Adrenal gland (tissue), 9 donors: ENCODE measurements at regions not wholly inside any gene's neighbourhood (a gene's known extent, or its start where the extent isn't known, plus 50 kb on each side); places are given as distances from the start of the nearest gene placed in this dataset.

Experiments
- DNase-seq, 7 donors: peaks; one replicate each; pipeline ENCODE4 v3.0.0-alpha.2; 2019 to 2020
- H3K27ac ChIP-seq, 5 donors: fragments of 200-600 bp; sonication (generic) in 4 of 5; 1 replicate in 3 of 5; 2 replicates in 2 of 5; pipeline versions ENCODE4 v1.5.1 to v1.8.0; 2016 to 2020; ENCODE audit warnings: mild to moderate bottlenecking in 1 of 5
- H3K27me3 ChIP-seq: fragments of 200-600 bp; 2 replicates; pipeline ENCODE4 v1.8.0; 2021
- H3K36me3 ChIP-seq, 2 donors: fragments of 200-600 bp; replicated peaks in 1 of 2; 1 replicate in 1 of 2; 2 replicates in 1 of 2; pipeline versions ENCODE4 v1.5.1 to v1.8.0; 2018 to 2022
- H3K4me1 ChIP-seq, 2 donors: fragments of 200-600 bp; replicated peaks in 1 of 2; 1 replicate in 1 of 2; 2 replicates in 1 of 2; pipeline versions ENCODE4 v1.5.1 to v1.8.0; 2018 to 2021
- H3K4me3 ChIP-seq, 4 donors: fragments of 200-600 bp; sonication (generic) in 3 of 4; one replicate each; pipeline ENCODE4 v1.5.1; 2016 to 2018
- H3K9me3 ChIP-seq, 3 donors: fragments of 200-600 bp; sonication (generic) in 1 of 3; replicated peaks in 1 of 3; 1 replicate in 2 of 3; 2 replicates in 1 of 3; pipeline versions ENCODE4 v1.5.1 to v1.8.0; 2016 to 2021
- POLR2A ChIP-seq, 2 donors: fragments of 450-650 bp; IDR thresholded peaks; one replicate each; pipeline ENCODE4 v1.6.1; 2017; ENCODE audit warnings: antibody characterized with exemption in 2 of 2, mild to moderate bottlenecking in 2 of 2, moderate library complexity in 1 of 2
- WGBS, 4 donors: extraction: QIAGEN DNeasy Blood & Tissue Kit in 2 of 4; methylation state at CpG; one replicate each; pipeline versions ENCODE4 v1.1.5 to v1.1.7; 2013 to 2017; 5-methylcytosine and 5-hydroxymethylcytosine counted together
- intact Hi-C, 2 donors: fragments of 100-400 bp; cut with DNase I; formaldehyde crosslinking; loops; one replicate each; pipeline versions ENCODE4 v1.14.1 to v1.15.0; 2022 to 2023
- TF ChIP-seq, protein P1 (sequence below), 6 experiments: fragments of 450-650 bp in 4 of 6; fragments of 200-600 bp in 2 of 6; sonication (generic) in 1 of 6; IDR thresholded peaks; 1 replicate in 5 of 6; 2 replicates in 1 of 6; pipeline versions ENCODE4 v1.5.1 to v1.8.0; 2016 to 2021; ENCODE audit warnings: antibody characterized with exemption in 6 of 6, mild to moderate bottlenecking in 2 of 6, moderate library complexity in 1 of 6
- donor health status: healthy with polysubstance abuse.
- donor health status: Bipolar disorder and iron deficiency.
- donor health status: DM: yes; HTN: yes; CAD: no.
- donor health status: DM: no; HTN: no; CAD: no.
- donor health status: DM: no; HTN: no; CAD: no.

DNA sequence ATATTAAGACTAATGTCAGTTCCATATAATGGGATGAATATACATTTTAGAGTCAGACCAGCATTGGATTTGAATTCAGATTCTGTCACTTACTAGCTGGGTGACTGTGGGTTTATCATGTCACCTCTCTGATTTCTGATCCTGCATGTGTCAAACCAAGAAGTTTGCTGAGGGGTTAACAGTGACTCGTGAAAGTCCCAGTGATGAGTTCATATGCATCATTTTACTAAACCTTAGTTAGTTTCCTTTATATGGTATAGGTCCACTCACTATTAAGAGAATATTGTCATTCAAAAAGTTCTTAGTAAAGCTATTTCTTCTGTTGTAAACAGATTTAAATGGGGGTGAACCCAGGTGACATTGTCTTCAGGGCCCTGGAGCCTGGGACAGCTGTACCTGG lies 102.3 kb downstream of the ZNF621 start:
- H3K9me3 ChIP-seq, result no peaks in the 10 kb centered on the region
- no peak overlapping the region for H3K4me3 ChIP-seq
- no peaks in the 10 kb centered on the region for H3K36me3 ChIP-seq
- no peak overlapping the region for H3K27ac ChIP-seq
- intact Hi-C loops, result no loop called here
- WGBS, 4 donors, result 50 to 77% (median 71%) methylated on average over 1 of the region's 1 CpG
- no peaks in the 10 kb centered on the region for H3K27me3 ChIP-seq
- no peak for DNase-seq
- no peaks in the 10 kb centered on the region for H3K4me1 ChIP-seq
- TF ChIP-seq, protein P1, sequence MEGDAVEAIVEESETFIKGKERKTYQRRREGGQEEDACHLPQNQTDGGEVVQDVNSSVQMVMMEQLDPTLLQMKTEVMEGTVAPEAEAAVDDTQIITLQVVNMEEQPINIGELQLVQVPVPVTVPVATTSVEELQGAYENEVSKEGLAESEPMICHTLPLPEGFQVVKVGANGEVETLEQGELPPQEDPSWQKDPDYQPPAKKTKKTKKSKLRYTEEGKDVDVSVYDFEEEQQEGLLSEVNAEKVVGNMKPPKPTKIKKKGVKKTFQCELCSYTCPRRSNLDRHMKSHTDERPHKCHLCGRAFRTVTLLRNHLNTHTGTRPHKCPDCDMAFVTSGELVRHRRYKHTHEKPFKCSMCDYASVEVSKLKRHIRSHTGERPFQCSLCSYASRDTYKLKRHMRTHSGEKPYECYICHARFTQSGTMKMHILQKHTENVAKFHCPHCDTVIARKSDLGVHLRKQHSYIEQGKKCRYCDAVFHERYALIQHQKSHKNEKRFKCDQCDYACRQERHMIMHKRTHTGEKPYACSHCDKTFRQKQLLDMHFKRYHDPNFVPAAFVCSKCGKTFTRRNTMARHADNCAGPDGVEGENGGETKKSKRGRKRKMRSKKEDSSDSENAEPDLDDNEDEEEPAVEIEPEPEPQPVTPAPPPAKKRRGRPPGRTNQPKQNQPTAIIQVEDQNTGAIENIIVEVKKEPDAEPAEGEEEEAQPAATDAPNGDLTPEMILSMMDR (IDR thresholded peaks at IDR 0.05), result no peak
- no peak for TF ChIP-seq POLR2A (IDR thresholded peaks at IDR 0.05)

DNA sequence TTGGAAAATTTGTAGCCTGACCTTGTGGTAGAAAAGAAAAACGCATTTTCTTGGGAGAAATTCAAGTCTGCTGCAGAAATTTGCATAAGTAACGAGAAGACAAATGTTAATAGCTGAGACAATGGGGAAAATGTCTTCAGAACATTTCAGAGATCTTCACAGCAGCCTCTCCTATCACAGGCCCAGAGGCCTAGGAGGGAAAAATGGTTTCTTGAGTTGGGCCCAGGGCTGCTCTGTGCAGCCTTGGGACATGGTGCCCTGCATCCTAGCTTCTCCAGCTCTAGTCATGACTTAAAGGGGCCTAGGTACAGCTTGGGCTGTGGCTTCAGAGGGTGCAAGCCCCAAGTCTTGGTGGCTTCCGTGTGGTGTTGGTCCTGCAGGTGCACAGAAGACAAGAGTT lies 104.2 kb downstream of the ZNF621 start:
- 72 to 84% (median 75%) methylated on average over 2 to 3 of the region's 3 CpGs for WGBS, 4 donors
- H3K9me3 ChIP-seq, result peaks cover 0 to 5% (median 0%) of the 10 kb centered on the region in 3 donors
- H3K27me3 ChIP-seq, result no peaks in the 10 kb centered on the region

DNA sequence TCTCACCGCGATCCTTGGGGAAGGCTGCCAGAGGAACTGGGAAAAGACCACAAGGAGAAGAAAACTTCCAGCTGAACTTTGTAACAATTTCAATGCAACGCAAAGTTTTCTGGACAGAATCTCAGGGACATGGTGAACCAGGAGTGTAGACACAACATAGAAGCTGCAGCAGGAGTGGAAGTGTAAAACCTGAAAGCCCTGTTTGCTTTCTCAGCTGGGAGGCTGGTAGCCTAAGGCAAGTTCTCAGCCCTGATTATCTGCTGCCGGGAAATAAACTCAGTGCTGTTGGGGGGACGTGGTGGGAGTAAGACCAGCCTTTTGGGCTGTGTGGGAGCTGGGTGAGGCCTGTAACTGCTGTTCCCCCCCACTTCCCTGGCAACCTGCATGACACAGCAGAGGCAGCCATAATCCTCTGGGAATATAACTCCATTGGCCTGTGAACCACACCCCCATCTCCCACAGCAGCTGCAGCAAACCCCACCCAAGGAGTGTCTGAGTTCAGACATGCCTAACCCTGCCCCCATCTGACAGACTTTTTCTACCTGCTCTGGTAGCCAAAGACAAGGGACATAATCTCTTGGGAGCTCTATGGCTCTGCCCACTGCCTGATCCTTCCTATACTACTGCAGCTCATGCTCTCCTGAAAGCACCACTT lies 106.7 kb downstream of the ZNF621 start:
- Histone ChIP-seq H3K36me3 (no peaks in the 10 kb centered on the region), H3K9me3 (peaks cover 0 to 5% (median 0%) of the 10 kb centered on the region in 3 donors), H3K27ac (no peak overlapping the region), H3K4me1 (no peaks in the 10 kb centered on the region), H3K27me3 (no peaks in the 10 kb centered on the region), H3K4me3 (no peak overlapping the region)
- 78 to 92% (median 86%) methylated on average over 5 of the region's 5 CpGs for whole genome bisulfite sequencing, 4 donors
- intact Hi-C loops, result no loop called here
- DNase-seq, result no peak
- TF ChIP-seq, protein P1 (IDR thresholded peaks at IDR 0.05), result no peak

More for the DNA sequence above, 104.2 kb downstream of the ZNF621 start:
- Histone ChIP-seq H3K4me1 (no peaks in the 10 kb centered on the region), H3K36me3 (no peaks in the 10 kb centered on the region), H3K27ac (no peak overlapping the region), H3K4me3 (no peak overlapping the region)
- intact Hi-C loops, result no loop called here
- DNase-seq, result no peak
- TF ChIP-seq, protein P1 (IDR thresholded peaks at IDR 0.05), result no peak
- no peak for TF ChIP-seq POLR2A (IDR thresholded peaks at IDR 0.05)

DNA sequence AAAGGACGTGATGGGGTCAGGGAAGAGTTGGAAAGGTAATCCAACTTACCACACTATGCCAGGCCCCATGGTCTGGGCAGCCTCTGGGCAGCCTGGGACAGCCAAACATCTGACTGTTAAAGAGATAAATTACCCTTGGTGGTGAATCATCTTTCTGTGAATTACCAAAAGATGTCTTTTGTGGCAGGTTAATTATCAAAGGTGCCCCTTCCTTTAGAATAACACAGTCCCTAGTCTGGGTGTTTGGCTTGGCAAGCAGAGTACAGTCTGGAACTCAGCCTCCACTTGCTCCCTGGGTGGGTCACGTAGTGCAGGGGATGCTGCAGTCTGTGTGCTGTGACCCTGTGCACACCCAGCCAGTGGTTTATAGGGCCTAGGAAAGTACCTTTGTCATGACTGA lies 113.1 kb downstream of the ZNF621 start:
- TF ChIP-seq, protein P1 (IDR thresholded peaks at IDR 0.05), result no peak
- no peak for TF ChIP-seq POLR2A (IDR thresholded peaks at IDR 0.05)
- Histone ChIP-seq H3K4me3 (no peak overlapping the region), H3K9me3 (no peaks in the 10 kb centered on the region), H3K36me3 (no peaks in the 10 kb centered on the region), H3K27ac (no peak overlapping the region), H3K4me1 (no peaks in the 10 kb centered on the region), H3K27me3 (no peaks in the 10 kb centered on the region)
- 69 to 82% (median 79%) methylated on average over 2 of the region's 2 CpGs for WGBS, 4 donors
- no peak for DNase-seq
- intact Hi-C loops, result no loop called here
